ENCODE measurements at regions not wholly inside any gene's neighbourhood (a gene's known extent, or its start where the extent isn't known, plus 50 kb on each side); places are given as distances from the start of the nearest gene placed in this dataset.

DNA sequence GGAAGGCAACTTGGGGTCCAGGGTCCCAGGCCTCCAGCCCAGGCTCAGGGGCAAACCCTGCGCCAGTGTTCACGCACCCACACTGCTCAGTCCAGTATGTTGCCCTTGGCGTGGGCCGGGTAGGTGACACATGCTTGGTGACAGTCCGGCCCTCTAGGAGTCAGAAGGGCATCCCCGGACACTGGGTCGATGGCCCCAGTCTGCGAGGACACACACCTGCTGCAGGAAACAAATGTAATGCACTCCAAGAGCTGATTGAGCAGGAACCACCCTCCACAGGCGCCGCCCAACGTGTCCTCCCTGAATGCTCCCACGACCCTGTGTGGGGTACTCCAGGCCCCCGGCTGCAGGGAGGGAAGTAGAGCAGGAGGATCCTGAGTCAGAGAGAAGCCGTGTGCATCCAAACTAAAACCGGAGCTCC, 160.7 kb downstream of the DLL1 start:
- Histone ChIP-seq H3K4me1 (ENCODE audit: control insufficient read depth in 5 of 5, insufficient read depth in 5 of 5, low read length in 5 of 5) (peaks cover 0 to 5% (median 4%) of the 10 kb centered on the region in 5 donors), H3K4me3 (ENCODE audit: low read depth in 1 of 5, low read length in 5 of 5) (no peak overlapping the region), H3K27ac (ENCODE audit: low read depth, low read length) (no peak overlapping the region), H3K27me3 (ENCODE audit: control insufficient read depth in 5 of 5, insufficient read depth in 4 of 5, low read length in 5 of 5) (peaks cover 0 to 5% (median 2%) of the 10 kb centered on the region in 5 donors), H3K9ac (ENCODE audit: low read length in 5 of 5) (no peak overlapping the region), H3K36me3 (ENCODE audit: control insufficient read depth in 5 of 5, insufficient read depth in 5 of 5, low read length in 5 of 5) (no peaks in the 10 kb centered on the region), H3K9me3 (ENCODE audit: control insufficient read depth in 5 of 5, low read length in 5 of 5) (peaks cover 0 to 3% (median 0%) of the 10 kb centered on the region in 5 donors)

DNA sequence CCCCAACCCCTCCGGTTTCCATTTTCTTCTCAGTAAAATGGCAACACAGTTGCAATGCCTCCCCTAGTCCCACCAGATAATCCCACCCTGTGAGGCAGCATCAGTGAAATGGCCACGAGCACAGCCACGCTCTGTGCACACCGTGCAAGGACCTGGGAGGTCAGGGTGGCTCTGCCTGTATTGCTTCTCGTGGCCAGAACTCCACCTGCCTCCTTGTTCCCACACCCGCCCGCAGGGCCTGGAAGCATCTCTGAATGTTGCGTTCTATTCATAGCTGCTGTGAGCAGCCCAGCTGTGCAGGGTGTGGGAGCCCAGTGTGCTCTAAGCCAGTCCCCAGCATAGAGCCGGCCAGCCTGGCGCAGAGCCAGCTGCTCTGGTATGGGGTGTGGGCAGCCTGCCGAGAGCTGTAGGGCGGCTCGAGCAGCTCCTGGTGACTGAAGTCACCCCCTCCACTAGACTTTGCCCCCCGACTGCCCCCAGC, 161.1 kb downstream of the DLL1 start:
- no peaks in the 10 kb centered on the region for H3K36me3 ChIP-seq (ENCODE audit: control insufficient read depth in 5 of 5, insufficient read depth in 5 of 5, low read length in 5 of 5)
- H3K4me1 ChIP-seq (ENCODE audit: control insufficient read depth in 5 of 5, insufficient read depth in 5 of 5, low read length in 5 of 5) = peaks cover 0 to 5% (median 4%) of the 10 kb centered on the region in 5 donors
- no peak overlapping the region for H3K27ac ChIP-seq (ENCODE audit: low read depth, low read length)
- H3K27me3 ChIP-seq (ENCODE audit: control insufficient read depth in 5 of 5, insufficient read depth in 4 of 5, low read length in 5 of 5) = peaks cover 0 to 5% (median 0%) of the 10 kb centered on the region in 5 donors
- peaks cover 0 to 3% (median 0%) of the 10 kb centered on the region in 5 donors for H3K9me3 ChIP-seq (ENCODE audit: control insufficient read depth in 5 of 5, low read length in 5 of 5)
- no peak overlapping the region for H3K9ac ChIP-seq (ENCODE audit: low read length in 5 of 5)
- no peak overlapping the region for H3K4me3 ChIP-seq (ENCODE audit: low read depth in 1 of 5, low read length in 5 of 5)

DNA sequence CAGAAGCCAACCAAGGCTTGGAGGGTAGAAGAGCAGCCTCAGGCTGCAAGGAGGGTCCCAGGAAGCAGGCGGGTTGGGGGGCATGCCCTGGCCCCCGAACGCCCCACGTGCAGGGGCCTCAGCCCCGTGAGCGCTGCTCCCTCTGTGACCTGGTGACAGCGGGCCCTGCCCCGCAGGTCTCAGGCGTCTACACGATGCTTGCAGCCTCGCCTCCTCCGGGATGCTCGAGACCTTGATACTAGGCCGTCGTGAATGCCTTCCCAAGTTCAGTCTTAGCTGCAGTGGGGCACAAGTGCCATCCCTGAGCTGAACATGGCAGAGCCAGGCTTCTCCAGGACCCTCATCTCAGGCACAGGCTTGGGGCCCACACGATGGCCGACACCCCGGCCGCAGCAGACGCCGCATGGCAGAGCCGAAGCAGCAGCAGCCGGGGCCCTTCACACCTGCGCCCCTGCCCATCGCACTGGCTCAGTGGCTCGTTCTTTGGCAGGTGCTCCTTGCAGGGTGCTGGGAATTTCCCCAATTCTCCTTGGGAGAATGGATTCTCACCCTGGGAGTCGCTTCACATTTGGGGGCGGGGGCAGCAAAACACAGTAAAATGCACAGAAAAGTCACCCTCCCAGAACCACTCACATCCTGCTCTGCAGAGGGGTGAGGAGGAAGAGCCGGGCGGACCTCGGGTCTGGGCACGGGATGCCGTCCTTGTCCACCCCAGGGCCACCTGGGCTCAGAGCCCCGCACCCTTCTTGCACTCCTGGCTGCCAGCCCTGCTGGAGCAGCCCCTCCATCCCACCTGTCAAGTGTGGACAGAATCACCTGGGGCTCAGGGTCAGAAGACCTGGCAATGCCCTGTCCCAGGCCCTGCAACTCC, 161.8 kb downstream of the DLL1 start:
- Histone ChIP-seq H3K36me3 (ENCODE audit: control insufficient read depth in 5 of 5, insufficient read depth in 5 of 5, low read length in 5 of 5) (no peaks in the 10 kb centered on the region), H3K4me1 (ENCODE audit: control insufficient read depth in 5 of 5, insufficient read depth in 5 of 5, low read length in 5 of 5) (peaks cover 0 to 5% (median 4%) of the 10 kb centered on the region in 5 donors), H3K27ac (ENCODE audit: low read depth, low read length) (no peak overlapping the region), H3K9me3 (ENCODE audit: control insufficient read depth in 5 of 5, low read length in 5 of 5) (peaks cover 0 to 3% (median 0%) of the 10 kb centered on the region in 5 donors), H3K9ac (ENCODE audit: low read length in 5 of 5) (no peak overlapping the region), H3K4me3 (ENCODE audit: low read depth in 1 of 5, low read length in 5 of 5) (no peak overlapping the region), H3K27me3 (ENCODE audit: control insufficient read depth in 5 of 5, insufficient read depth in 4 of 5, low read length in 5 of 5) (peaks cover 0 to 5% (median 0%) of the 10 kb centered on the region in 5 donors)

DNA sequence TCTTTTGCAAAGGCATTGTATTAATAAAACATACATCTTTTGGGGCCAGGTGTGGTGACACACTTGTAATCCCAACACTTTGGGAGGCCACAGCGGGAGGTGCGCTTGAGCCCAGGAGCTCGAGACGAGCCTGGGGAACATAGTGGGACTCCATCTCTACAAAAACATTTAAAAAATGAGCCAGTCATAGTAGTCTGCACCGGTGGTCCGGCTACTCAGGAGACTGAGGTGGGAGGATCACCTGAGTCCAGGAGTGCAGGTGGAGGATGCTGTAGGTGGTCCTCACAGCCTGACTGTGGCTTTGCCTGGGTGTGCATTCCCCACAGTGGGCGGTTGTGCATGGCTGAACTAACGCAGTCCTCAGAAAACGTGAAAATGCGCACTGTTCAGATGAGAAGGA, 162.5 kb downstream of the DLL1 start:
- H3K9me3 ChIP-seq (ENCODE audit: control insufficient read depth in 5 of 5, low read length in 5 of 5) = peaks cover 0 to 3% (median 0%) of the 10 kb centered on the region in 5 donors
- H3K36me3 ChIP-seq (ENCODE audit: control insufficient read depth in 5 of 5, insufficient read depth in 5 of 5, low read length in 5 of 5) = no peaks in the 10 kb centered on the region

DNA sequence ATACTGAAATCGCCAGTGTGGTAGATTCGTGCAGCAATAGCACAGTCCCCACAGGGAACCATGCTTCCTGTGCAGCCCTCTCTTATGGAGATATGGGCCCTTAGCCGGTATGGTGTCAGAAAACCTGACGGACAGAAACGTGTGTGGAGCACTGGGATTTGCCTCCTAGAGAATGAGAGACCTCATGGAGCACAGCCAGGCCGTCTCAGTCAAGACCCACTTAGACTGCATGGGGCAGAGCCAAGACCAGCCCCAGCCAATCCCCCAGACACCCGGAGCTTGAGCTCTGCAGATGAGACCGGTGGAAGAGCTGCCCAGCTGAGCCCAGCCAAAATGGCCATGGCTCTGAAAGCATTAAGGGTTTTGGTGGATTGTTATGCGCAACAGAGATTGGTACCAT, 163.7 kb downstream of the DLL1 start:
- Histone ChIP-seq H3K27me3 (ENCODE audit: control insufficient read depth in 5 of 5, insufficient read depth in 4 of 5, low read length in 5 of 5) (peaks cover 0 to 5% (median 0%) of the 10 kb centered on the region in 5 donors), H3K9me3 (ENCODE audit: control insufficient read depth in 5 of 5, low read length in 5 of 5) (peaks cover 0 to 3% (median 0%) of the 10 kb centered on the region in 5 donors), H3K4me3 (ENCODE audit: low read depth in 1 of 5, low read length in 5 of 5) (no peak overlapping the region), H3K27ac (ENCODE audit: low read depth, low read length) (no peak overlapping the region), H3K36me3 (ENCODE audit: control insufficient read depth in 5 of 5, insufficient read depth in 5 of 5, low read length in 5 of 5) (no peaks in the 10 kb centered on the region), H3K4me1 (ENCODE audit: control insufficient read depth in 5 of 5, insufficient read depth in 5 of 5, low read length in 5 of 5) (peaks cover 0 to 5% (median 4%) of the 10 kb centered on the region in 5 donors), H3K9ac (ENCODE audit: low read length in 5 of 5) (no peak overlapping the region)

More for the DNA sequence above, 162.5 kb downstream of the DLL1 start:
- Histone ChIP-seq H3K9ac (ENCODE audit: low read length in 5 of 5) (no peak overlapping the region), H3K27ac (ENCODE audit: low read depth, low read length) (no peak overlapping the region), H3K4me1 (ENCODE audit: control insufficient read depth in 5 of 5, insufficient read depth in 5 of 5, low read length in 5 of 5) (peaks cover 0 to 5% (median 4%) of the 10 kb centered on the region in 5 donors), H3K27me3 (ENCODE audit: control insufficient read depth in 5 of 5, insufficient read depth in 4 of 5, low read length in 5 of 5) (peaks cover 0 to 5% (median 0%) of the 10 kb centered on the region in 5 donors), H3K4me3 (ENCODE audit: low read depth in 1 of 5, low read length in 5 of 5) (no peak overlapping the region)

DNA sequence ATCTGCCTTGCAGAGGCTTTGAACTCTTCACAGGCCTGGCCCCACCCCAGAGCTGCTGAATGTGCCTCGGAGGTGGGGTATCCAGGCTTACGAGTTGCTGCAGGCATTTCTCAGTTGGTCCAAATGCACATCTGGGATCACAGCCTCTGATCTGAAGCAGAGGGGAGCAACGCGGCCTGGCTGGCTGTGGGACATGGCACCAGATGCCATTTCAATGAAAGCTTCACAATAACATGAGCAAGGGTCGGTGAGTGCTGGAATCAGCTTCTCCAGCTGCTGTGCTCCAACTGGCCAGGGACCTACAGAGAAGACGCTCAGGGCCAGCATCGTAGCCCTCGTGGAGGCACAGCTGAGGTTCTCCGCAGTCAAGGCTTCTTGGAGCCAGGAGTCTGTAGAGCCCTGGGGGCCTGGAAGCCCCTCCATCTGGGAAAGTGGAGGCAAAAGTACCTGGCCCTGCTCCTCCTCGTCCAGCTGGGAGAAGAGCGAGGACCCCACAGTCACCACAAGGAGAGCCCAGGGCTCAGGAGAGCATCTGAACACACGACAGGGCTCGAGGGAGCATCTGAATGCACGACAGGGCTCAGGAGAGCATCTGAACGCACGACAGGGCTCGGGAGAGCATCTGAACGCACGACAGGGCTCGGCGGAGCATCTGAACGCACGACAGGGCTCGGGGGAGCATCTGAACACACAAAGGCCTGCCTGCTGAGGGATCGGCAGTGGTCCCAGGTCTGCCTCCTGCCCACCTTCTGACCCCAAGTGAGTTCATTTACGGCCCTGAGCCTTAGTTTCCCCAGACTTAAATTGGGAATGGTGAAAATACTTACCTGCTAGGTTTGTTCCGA, 165.2 kb downstream of the DLL1 start:
- Histone ChIP-seq H3K36me3 (ENCODE audit: control insufficient read depth in 5 of 5, insufficient read depth in 5 of 5, low read length in 5 of 5) (no peaks in the 10 kb centered on the region), H3K4me1 (ENCODE audit: control insufficient read depth in 5 of 5, insufficient read depth in 5 of 5, low read length in 5 of 5) (peaks cover 0 to 5% (median 4%) of the 10 kb centered on the region in 5 donors), H3K27me3 (ENCODE audit: control insufficient read depth in 5 of 5, insufficient read depth in 4 of 5, low read length in 5 of 5) (peaks cover 0 to 5% (median 0%) of the 10 kb centered on the region in 5 donors), H3K27ac (ENCODE audit: low read depth, low read length) (no peak overlapping the region), H3K4me3 (ENCODE audit: low read depth in 1 of 5, low read length in 5 of 5) (no peak overlapping the region), H3K9ac (ENCODE audit: low read length in 5 of 5) (no peak overlapping the region), H3K9me3 (ENCODE audit: control insufficient read depth in 5 of 5, low read length in 5 of 5) (peaks cover 4 to 13% (median 8%) of the 10 kb centered on the region in 5 donors)

DNA sequence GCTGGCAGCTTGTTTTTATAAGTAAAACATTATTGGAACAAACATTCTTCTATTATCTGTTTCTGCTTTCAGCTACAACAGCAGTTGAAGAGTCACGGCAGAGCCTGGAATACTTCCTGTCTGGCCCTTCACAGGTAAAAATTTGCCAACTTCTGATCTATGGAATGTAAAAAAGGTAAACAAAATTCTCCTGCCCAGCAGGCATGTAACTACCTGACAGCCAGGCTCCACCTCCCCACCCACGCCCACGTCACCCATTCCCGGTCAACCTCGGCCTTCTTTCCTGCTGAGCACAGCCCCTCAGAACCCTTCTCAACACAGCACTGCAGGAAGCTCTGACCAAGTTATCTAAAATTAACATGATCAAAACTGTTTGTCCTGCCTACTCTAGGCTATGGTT, 166.0 kb downstream of the DLL1 start:
- Histone ChIP-seq H3K36me3 (ENCODE audit: control insufficient read depth in 5 of 5, insufficient read depth in 5 of 5, low read length in 5 of 5) (no peaks in the 10 kb centered on the region), H3K27ac (ENCODE audit: low read depth, low read length) (no peak overlapping the region), H3K9ac (ENCODE audit: low read length in 5 of 5) (no peak overlapping the region), H3K27me3 (ENCODE audit: control insufficient read depth in 5 of 5, insufficient read depth in 4 of 5, low read length in 5 of 5) (peaks cover 0 to 5% (median 0%) of the 10 kb centered on the region in 5 donors), H3K9me3 (ENCODE audit: control insufficient read depth in 5 of 5, low read length in 5 of 5) (peaks cover 7 to 17% (median 13%) of the 10 kb centered on the region in 5 donors), H3K4me1 (ENCODE audit: control insufficient read depth in 5 of 5, insufficient read depth in 5 of 5, low read length in 5 of 5) (peaks cover 0 to 4% (median 3%) of the 10 kb centered on the region in 5 donors), H3K4me3 (ENCODE audit: low read depth in 1 of 5, low read length in 5 of 5) (no peak overlapping the region)

DNA sequence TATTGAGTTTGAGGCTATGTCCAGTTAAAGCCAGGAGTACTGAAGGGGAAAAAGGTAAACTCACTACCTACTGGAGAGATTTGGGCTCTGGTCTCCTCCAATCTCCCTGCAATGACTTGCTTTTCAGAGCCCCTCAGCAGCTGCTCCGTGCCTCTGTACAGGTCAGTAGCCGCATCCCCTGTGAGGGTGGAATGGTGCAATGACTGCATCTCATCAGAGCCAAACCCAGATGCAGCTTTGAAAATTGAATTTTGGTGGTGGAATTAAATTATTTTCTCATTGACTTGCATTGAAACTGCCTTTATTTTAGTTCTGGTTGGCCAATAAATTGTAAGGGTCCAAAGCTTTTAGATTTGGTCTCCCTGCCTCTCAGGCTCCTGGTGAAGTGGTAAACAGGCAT, 166.7 kb downstream of the DLL1 start:
- H3K27me3 ChIP-seq (ENCODE audit: control insufficient read depth in 5 of 5, insufficient read depth in 4 of 5, low read length in 5 of 5) = peaks cover 0 to 5% (median 0%) of the 10 kb centered on the region in 5 donors
- no peak overlapping the region for H3K27ac ChIP-seq (ENCODE audit: low read depth, low read length)
- H3K4me3 ChIP-seq (ENCODE audit: low read depth in 1 of 5, low read length in 5 of 5) = no peak overlapping the region
- H3K4me1 ChIP-seq (ENCODE audit: control insufficient read depth in 5 of 5, insufficient read depth in 5 of 5, low read length in 5 of 5) = no peaks in the 10 kb centered on the region
- H3K36me3 ChIP-seq (ENCODE audit: control insufficient read depth in 5 of 5, insufficient read depth in 5 of 5, low read length in 5 of 5) = no peaks in the 10 kb centered on the region
- peaks cover 7 to 22% (median 17%) of the 10 kb centered on the region in 5 donors for H3K9me3 ChIP-seq (ENCODE audit: control insufficient read depth in 5 of 5, low read length in 5 of 5)
- no peak overlapping the region for H3K9ac ChIP-seq (ENCODE audit: low read length in 5 of 5)

DNA sequence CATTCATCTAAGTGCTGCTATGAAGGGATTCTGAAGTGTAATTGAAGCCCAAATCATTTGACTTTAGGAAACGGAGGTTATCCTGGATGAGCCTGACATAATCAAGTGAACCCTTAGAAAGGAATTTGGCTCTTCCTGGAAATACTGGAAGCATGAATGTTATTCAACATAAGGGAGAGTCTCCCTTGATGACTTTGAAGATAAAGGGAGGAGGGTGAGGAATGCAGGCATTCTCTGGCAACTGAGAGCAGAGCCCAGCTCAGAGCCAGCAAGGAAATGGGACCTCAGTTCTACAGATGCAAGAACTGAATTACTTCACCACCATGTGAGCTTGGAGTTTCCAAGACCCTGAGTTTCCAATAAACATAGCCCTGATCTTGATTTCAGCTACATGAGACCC, 168.2 kb downstream of the DLL1 start:
- Histone ChIP-seq H3K9ac (ENCODE audit: low read length in 5 of 5) (no peak overlapping the region), H3K27me3 (ENCODE audit: control insufficient read depth in 5 of 5, insufficient read depth in 4 of 5, low read length in 5 of 5) (no peaks in the 10 kb centered on the region), H3K27ac (ENCODE audit: low read depth, low read length) (no peak overlapping the region), H3K4me1 (ENCODE audit: control insufficient read depth in 5 of 5, insufficient read depth in 5 of 5, low read length in 5 of 5) (no peaks in the 10 kb centered on the region), H3K9me3 (ENCODE audit: control insufficient read depth in 5 of 5, low read length in 5 of 5) (peaks cover 7 to 22% (median 17%) of the 10 kb centered on the region in 5 donors), H3K36me3 (ENCODE audit: control insufficient read depth in 5 of 5, insufficient read depth in 5 of 5, low read length in 5 of 5) (no peaks in the 10 kb centered on the region), H3K4me3 (ENCODE audit: low read depth in 1 of 5, low read length in 5 of 5) (no peak overlapping the region)
